ENCODE measurements at regions not wholly inside any gene's neighbourhood (a gene's known extent, or its start where the extent isn't known, plus 50 kb on each side); places are given as distances from the start of the nearest gene placed in this dataset.

- FAIRE-seq, result no peak
- no peak overlapping the region for H3K4me3 ChIP-seq (replicated peaks in 1 of 3; ENCODE audit: insufficient read depth in 1 of 3, low read depth in 1 of 3, low read length in 3 of 3)
- no peaks in the 10 kb centered on the region for H3K36me3 ChIP-seq (ENCODE audit: control insufficient read depth in 2 of 2, extremely low read depth in 1 of 2, insufficient read depth in 2 of 2, low read length in 2 of 2)
- POLR2A ChIA-PET, result no interaction called here
- CTCF ChIA-PET, result interaction anchor here (1.7 to 2.6 kb wide), 2 partner anchors 19 to 46 kb away, joined by 6 to 7 read pairs; no protein-coding TSS in a partner anchor
- no peaks in the 10 kb centered on the region for H3K9me1 ChIP-seq (replicated peaks; ENCODE audit: control insufficient read depth, extremely low read depth, insufficient read depth, low read length)
- H3K79me2 ChIP-seq (ENCODE audit: control insufficient read depth, insufficient read depth, low read length), result no peaks in the 10 kb centered on the region
- TF ChIP-seq FOS (IDR thresholded peaks at IDR 0.05; ENCODE audit: borderline replicate concordance, insufficient read depth, low read length) (no peak), MAX (IDR thresholded peaks at IDR 0.05; ENCODE audit: insufficient read depth, insufficient read length) (no peak), GATA2 (IDR thresholded peaks at IDR 0.05; ENCODE audit: insufficient read depth, insufficient read length, low read depth, low read length) (no peak), EZH2 (IDR thresholded peaks at IDR 0.05; ENCODE audit: borderline replicate concordance, low read depth, low read length, severe bottlenecking) (no peak), POLR2AphosphoS5 (IDR thresholded peaks at IDR 0.05; ENCODE audit: insufficient read depth, low read depth, low read length) (no peak)
- no peaks in the 10 kb centered on the region for H4K20me1 ChIP-seq (replicated peaks; ENCODE audit: control insufficient read depth, extremely low read depth, insufficient read depth, low read length)
- peaks cover 0 to 2% of the 10 kb centered on the region in 2 experiments for H3K27me3 ChIP-seq (ENCODE audit: control insufficient read depth in 2 of 2, insufficient read depth in 2 of 2, low read length in 2 of 2)
- no peak overlapping the region for H3K9ac ChIP-seq (replicated peaks; ENCODE audit: extremely low read depth, insufficient read depth, low read length)
- no peak overlapping the region for H3K4me2 ChIP-seq (ENCODE audit: insufficient read depth, low read length)
- H3K4me1 ChIP-seq (ENCODE audit: control insufficient read depth, extremely low read depth, insufficient read depth, low read length), result peaks cover 3% of the 10 kb centered on the region
- no TSS peak for BruUV-seq (replicated peaks)
- H3K27ac ChIP-seq (ENCODE audit: insufficient read depth, low read depth, low read length), result no peak overlapping the region
- intact Hi-C loops (cut with micrococcal nuclease) (no loop called here), dilution Hi-C loops (cut with MboI; ENCODE audit: extremely low pct_ligation_motif_present, low sequenced_read_pairs) (no loop called here)
- no peak overlapping the region for H2AFZ ChIP-seq (ENCODE audit: low read depth, low read length)
- no peaks in the 10 kb centered on the region for H3K9me3 ChIP-seq (replicated peaks; ENCODE audit: control insufficient read depth, insufficient read depth, low read length)
- DNase-seq (ENCODE audit: low read depth, low spot score), result no peak
These were observed 230.3 kb downstream of the ETS1 start for GRCh38 chr11:128357073-128357472.

- Histone ChIP-seq H3K27ac (ENCODE audit: insufficient read depth, low read depth, low read length) (no peak overlapping the region), H3K4me2 (ENCODE audit: insufficient read depth, low read length) (no peak overlapping the region), H3K4me1 (ENCODE audit: control insufficient read depth, extremely low read depth, insufficient read depth, low read length) (no peaks in the 10 kb centered on the region), H3K9ac (replicated peaks; ENCODE audit: extremely low read depth, insufficient read depth, low read length) (no peak overlapping the region), H2AFZ (ENCODE audit: low read depth, low read length) (no peak overlapping the region), H3K9me1 (replicated peaks; ENCODE audit: control insufficient read depth, extremely low read depth, insufficient read depth, low read length) (no peaks in the 10 kb centered on the region), H3K9me3 (replicated peaks; ENCODE audit: control insufficient read depth, insufficient read depth, low read length) (no peaks in the 10 kb centered on the region), H3K4me3 (replicated peaks in 1 of 3; ENCODE audit: insufficient read depth in 1 of 3, low read depth in 1 of 3, low read length in 3 of 3) (no peak overlapping the region), H3K79me2 (ENCODE audit: control insufficient read depth, insufficient read depth, low read length) (no peaks in the 10 kb centered on the region), H4K20me1 (replicated peaks; ENCODE audit: control insufficient read depth, extremely low read depth, insufficient read depth, low read length) (no peaks in the 10 kb centered on the region), H3K27me3 (ENCODE audit: control insufficient read depth in 2 of 2, insufficient read depth in 2 of 2, low read length in 2 of 2) (peaks cover 0 to 2% of the 10 kb centered on the region in 2 experiments), H3K36me3 (ENCODE audit: control insufficient read depth in 2 of 2, extremely low read depth in 1 of 2, insufficient read depth in 2 of 2, low read length in 2 of 2) (no peaks in the 10 kb centered on the region)
- dilution Hi-C loops (cut with MboI; ENCODE audit: extremely low pct_ligation_motif_present, low sequenced_read_pairs) (no loop called here), intact Hi-C loops (cut with micrococcal nuclease) (no loop called here)
- ChIA-PET POLR2A (no interaction called here), CTCF (interaction anchor here (2.6 kb wide), 1 partner anchor 20 kb away, joined by 7 read pairs; no protein-coding TSS in a partner anchor)
- DNase-seq (ENCODE audit: low read depth, low spot score) (no peak), FAIRE-seq (peak; percentile 33)
- no TSS peak for BruUV-seq (replicated peaks)
- TF ChIP-seq POLR2AphosphoS5 (IDR thresholded peaks at IDR 0.05; ENCODE audit: insufficient read depth, low read depth, low read length), result no peak
- TF ChIP-seq FOS (IDR thresholded peaks at IDR 0.05; ENCODE audit: borderline replicate concordance, insufficient read depth, low read length), result no peak
- no peak for TF ChIP-seq MYC (IDR thresholded peaks at IDR 0.05; ENCODE audit: low read depth, low read length)
- TF ChIP-seq JUN (IDR thresholded peaks at IDR 0.05; ENCODE audit: borderline replicate concordance, insufficient read depth, insufficient read length, low read depth), result no peak
- no peak for TF ChIP-seq MAX (IDR thresholded peaks at IDR 0.05; ENCODE audit: insufficient read depth, insufficient read length)
- TF ChIP-seq EZH2 (IDR thresholded peaks at IDR 0.05; ENCODE audit: borderline replicate concordance, low read depth, low read length, severe bottlenecking), result no peak
- no peak for TF ChIP-seq CTCF (IDR thresholded peaks at IDR 0.05; ENCODE audit: extremely low read depth in 1 of 2, insufficient read depth in 1 of 2, low read depth in 1 of 2, low read length in 2 of 2)
These were observed 231.8 kb downstream of the ETS1 start for GRCh38 chr11:128355558-128355957.

Measured in endothelial cell of umbilical vein (primary cell).